IPS DF 19.7 (cell line): ENCODE measurements at regions not wholly inside any gene's neighbourhood (a gene's known extent, or its start where the extent isn't known, plus 50 kb on each side); places are given as distances from the start of the nearest gene placed in this dataset.

Experiments
- DNase-seq: peaks from one replicate; pipeline ENCODE4 v3.0.0-alpha.2; 2013; ENCODE audit warnings: low read depth, low spot score

DNA sequence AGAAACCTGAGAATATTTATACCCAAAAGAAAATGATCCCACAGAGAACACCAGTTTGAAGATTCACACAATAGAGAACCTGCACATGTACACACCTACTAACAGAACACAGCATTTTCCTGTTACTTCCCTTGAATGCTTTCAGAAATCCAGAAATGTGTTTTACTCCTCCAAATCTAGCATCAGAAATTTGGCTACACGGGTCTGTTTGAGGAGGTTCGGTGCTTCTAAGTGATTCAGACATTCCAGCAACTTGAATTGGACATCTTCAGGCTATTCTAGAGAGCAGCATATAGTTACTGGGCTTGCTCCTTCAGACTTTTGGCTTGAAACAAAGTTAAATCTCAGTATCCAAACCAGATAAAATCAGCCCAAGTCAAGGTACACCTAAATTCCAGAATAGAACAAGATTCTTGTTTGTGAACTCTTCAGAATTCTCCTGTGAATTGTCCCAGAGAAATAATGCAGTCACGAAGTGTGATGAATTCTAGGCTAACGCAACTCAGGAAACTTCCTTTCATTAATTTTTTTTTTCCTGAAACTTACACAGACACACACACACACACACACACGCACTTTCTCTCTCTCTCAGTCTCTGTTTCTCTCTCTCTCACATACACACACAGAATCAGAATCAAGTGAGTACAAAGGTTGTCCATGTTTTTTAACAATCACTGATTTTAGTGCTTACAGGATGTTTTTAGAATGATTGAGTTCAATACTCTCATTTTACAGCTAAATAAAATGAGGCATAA is 278.4 kb upstream of the SNX7 start:
- DNase-seq = no peak

DNA sequence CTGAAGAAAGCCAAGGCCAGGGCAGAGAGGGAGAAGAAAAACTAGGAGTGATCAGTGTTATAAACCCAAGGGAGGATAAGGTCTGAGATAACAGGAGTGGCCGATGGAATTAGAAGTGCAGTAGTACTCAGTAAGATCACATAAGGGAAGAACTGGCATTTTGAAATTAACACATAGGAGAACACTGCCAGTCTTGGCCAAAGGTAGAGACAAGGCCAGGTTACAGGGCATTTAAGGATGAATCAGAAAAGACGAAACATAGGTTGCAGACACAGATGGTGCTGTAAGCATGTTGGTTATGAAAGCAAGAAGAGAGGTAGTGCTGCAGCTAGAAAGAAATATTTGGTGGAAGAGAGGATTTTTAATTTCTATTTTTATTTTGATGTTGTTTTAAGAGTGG is 278.9 kb upstream of the SNX7 start:
- DNase-seq = no peak

DNA sequence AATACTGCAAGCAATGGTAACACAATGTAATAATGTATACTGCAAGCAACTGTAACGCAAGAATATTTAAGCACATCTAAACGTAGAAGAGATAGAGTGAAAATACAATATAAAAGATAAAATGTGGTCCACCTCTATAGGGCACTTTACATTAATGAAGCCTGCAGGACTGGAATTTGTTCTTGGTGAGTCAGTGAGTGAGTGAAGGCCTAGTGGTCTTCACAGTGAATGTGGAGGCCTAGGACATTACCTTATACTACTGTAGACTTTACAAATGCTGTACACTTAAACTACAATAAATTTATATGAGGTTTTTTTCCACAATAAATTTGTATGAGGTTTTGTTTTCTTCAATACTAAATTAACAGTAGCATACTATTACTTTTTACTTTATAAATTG is 287.4 kb upstream of the SNX7 start:
- no peak for DNase-seq

DNA sequence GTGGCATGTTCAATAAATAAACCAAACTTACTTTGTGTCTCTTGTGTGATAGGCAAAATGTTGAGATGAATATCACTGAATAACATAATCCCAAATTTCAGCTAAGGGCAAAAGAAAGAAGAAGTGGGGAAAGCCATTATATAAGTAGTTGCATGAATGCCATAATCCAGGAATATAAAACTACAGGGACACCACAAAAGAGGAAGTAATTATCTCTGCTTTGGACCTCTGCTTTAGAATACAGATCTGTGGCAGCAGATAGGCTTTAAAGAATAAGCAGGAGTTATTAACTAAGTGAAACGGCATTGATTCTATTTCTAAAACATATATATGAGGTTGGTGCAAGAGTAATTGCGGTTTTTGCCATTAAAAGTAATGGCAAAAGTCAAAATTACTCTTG is 288.5 kb upstream of the SNX7 start:
- DNase-seq = no peak

DNA sequence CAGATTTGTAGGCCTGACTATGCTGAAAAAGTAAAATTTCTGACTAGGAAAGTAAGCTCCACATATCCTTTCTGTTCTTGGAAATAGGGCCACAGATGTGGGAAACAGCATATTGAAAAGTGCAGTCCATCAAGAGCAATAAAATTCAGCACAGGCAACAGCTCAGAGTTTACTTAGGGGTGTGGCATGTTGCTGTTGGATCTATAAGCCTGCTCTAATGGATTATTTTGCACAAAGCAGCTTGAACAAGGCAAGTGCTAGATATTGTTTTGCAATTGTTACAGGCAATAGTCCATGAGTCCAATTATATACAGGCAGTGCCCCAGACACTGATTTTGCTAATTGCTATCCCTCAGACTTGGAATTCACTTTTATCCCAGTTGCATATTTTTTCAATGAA is 289.8 kb upstream of the SNX7 start:
- no peak for DNase-seq

DNA sequence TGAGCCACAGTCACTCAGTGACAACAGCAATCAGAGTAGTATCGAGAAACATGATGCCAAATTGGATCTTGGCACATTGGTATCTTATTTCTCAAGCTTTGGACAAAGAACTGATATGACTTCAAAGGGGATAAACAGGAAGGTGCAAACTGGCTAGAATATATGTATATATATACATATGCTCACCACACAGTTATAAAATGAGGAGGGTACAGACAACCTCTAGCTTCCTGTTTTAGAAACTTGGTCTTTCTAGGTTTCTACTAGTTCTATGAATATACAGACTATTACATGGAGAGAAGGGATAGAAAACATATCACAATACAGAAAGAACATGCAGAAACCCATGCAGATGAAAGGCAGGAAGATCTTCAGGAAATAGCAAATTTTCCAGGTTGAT is 292.1 kb upstream of the SNX7 start:
- DNase-seq = no peak

DNA sequence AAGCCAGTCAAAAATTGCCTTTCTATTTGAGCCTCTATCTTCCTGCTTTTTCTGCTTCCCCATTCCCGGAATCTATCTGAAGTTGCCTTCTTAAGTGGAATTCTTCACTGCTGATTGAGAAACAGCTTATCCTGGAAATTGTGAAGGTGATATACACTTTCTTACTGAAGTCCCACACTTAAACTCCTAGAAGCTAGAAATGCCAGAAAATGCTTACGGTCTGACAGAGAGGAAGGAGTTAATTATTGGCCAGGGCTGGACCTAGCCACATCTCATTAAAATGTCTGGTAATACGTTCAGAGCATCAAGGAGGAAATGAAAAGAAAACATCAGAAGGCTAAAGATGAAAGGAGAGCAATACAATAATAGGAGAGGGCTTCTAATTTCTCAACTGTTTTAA is 292.5 kb upstream of the SNX7 start:
- DNase-seq = no peak

DNA sequence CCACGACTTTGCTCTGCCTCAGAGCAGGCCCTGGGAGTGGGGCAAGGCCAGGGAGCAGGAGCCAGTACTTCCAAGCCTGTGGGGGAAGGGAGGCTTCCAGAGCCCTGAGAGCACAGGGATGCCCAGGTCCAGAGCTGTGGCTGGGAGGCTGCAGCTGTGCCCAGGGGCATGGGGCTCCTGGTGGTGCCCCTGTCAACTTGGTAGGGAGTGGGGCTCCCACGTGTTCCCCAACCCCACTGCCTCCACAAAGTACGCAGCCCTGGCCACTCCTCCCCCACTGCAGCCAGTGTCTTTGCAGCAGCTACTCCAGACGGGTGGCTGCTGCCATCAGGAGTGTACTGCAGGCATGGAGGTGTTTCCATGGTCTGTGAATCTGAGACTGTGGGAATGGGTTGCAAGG is 294.1 kb upstream of the SNX7 start:
- DNase-seq = no peak

DNA sequence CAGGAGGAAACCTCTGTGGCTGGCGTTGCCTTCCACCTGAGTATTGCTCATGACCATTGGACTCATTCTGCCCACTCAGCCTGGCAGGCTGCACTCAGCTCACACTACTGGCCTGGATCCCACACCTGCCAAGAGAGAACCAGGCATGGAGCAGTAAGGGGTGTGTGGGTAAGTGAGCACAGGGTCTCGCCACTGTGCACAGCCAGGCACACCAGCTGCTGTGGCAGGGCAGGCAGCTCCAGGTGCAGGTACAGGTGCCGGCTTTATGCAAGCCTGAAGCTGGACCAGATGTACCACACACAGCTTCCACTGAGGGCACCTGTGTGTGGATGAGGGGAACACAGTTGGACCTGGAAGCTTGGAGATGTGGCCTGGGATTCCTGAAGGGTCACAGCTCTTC is 295.2 kb upstream of the SNX7 start:
- no peak for DNase-seq

DNA sequence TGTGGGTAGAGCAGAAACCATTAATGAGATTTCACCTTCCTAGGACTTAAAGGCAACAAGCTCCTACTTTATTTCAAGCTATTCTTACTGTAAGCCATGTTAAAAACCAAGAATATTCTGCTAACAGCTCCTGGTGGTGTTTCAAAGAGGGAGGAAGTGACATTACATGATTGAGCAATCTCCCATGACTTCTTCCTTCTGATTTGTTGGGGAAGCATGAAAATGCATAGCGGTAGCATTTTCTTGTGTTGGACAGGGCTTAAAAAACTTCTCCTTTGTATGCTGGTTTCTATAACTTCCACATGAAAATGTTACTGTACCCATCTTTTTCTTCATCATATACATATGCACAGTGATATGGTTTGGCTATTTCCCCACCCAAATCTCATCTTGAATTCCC is 297.0 kb upstream of the SNX7 start:
- no peak for DNase-seq

DNA sequence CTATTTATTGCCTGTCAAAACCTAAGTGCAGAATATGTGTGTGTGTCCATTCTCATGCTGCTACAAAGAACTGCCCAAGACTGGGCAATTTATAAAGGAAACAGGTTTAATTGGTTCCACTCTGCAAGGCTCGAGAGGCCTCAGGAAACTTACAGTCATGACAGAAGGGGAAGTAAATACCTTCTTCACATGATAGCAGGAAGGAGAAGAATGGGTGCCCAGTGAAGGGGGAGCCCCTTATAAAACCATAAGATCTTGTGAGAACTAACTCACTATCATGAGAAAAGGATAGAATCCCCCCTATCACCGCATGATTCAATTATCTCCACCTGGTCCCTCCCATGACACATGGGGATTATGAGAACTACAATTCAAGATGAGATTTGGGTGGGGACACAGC is 300.7 kb upstream of the SNX7 start:
- DNase-seq = no peak

DNA sequence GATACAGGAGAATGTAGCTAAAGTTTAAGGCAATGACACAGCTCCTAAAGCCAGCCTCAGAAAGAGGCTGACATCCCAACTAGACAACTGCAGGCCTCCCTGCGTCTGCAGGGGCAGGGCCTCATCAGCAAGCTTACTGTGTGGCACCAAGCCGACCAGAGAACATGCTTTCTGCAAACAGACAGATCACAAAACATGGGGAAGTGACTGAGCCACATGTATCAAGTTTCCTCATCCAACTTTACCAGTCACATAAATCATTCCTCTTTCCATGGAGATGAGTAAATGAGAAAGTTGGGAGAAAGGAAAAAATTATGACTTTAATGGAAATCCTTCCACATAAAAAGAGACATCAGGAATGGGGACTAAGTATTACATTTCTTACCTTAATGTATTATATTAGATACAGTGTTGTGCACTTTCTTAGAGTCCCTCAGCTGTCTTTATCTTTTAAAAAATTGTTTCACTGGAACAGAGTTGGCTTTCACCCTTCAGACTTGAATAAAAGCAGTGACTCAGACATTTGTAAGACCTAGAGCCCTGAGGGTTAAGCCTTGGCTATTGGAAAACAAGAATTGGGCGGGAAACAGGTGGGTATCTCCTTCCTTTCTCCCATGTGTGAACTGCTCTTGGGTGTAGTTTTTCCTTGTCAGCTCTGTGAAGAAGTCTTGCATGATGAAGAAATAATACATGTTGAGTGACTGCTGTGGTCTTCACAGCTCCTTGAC is 305.7 kb upstream of the SNX7 start:
- DNase-seq = no peak

DNA sequence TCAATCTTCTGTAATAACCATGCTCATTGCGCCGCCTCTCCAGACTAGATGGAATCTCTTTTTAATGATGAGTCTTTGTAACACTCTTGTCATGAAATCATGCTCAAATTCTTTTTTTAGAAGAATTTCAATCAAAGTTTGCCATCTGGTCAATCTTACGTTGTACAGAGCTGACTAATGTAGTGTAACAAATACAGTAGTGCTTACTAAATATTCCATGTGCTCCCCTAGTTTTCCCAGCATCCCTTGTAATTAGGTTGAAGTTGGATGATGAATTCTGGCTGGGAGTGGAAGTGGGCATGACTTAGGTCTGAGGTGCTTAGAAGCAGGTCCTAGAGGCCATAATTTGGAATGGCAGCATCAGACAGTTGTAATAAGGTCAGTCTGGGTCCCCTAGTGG is 309.1 kb upstream of the SNX7 start:
- no peak for DNase-seq

DNA sequence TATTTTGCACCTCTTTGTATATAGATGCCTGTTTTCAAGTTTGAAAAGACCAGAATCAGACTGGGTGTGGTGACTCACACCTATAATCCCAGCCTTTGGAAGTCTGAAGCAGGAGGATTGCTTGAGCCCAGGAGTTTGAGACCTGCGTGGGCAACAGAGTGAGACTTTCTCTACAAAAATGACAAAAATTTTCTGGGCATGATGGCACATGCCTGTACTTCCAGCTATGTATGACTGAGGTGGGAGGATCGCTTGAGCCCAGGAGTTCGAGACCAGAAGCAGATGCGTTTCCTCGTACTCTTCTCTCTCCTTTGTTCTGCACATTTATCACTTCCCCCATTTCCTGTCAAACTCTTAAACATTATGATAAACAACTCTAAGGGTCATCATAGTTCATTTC is 310.0 kb upstream of the SNX7 start:
- DNase-seq = no peak

DNA sequence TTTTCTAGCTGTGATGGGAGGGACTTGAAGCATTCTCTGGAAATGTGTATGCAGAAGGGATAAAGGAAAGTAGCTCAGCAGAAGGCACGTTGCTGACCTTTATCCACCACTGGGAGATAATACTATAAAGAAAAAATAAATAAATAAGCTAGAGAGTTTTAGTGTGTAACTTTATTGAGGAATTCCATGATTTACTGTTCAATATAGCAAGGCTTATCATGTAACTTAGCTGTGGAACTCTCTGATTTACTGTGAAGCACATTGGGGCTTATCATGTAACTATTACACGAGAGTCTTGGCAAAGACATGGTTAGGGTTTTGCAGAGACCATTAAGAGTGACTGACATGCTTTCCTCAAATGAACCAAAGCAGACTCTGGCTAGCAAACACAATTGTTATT is 316.1 kb upstream of the SNX7 start:
- DNase-seq = no peak

DNA sequence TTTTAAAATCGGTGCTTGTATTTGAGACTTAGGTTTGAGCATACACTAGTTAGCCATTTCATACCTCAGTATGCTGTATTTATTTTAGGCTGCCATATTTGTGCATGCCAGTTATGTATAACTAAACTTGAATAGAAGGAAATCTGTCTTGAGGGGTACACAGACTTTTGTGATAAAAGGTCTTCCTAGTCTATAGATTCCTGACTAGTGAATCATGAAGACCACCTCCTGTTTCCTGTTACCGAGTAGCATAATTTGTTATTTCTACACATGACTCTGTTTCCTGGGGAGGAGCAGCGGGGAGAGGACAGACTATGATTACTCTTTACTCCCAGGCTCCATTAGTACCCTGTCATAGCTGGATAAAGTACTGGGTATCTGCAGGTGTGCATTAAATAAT is 316.8 kb upstream of the SNX7 start:
- DNase-seq = no peak

DNA sequence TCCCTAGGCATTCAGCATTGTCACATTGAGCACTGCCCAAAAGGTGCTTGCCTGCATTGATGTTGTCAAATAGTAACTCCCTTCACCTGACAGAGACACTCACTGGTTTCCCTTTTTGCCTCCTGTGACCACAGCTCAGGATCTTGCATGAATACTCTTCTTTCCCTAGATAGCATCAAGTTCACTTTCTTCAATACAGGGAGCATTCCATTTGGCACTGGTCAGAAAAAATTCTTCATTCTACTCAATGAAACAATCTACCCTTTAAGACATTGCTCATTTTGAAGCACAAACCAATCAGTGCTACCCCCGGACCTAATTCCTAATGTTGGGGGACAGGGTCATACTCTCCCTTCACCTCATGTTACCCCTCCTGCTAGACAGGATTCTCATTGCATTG is 319.0 kb upstream of the SNX7 start:
- no peak for DNase-seq

DNA sequence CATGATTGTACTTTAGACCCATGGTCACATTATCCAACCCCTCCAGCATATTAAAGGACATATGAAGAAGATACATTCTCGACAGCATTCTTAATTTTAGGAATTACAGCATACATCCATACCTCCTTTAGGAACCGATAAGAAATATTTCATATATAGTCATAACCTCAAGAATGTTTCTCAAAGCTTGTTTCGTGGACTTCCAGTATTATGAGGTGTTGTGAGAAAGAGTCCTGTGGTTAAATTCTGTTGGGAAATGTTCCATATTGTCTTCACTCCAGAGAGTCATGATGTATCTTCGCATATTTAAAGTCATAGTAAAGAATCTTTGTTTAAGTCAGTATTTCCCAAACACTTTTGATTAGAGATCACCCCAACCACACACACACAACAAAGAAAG is 321.0 kb upstream of the SNX7 start:
- DNase-seq = no peak

DNA sequence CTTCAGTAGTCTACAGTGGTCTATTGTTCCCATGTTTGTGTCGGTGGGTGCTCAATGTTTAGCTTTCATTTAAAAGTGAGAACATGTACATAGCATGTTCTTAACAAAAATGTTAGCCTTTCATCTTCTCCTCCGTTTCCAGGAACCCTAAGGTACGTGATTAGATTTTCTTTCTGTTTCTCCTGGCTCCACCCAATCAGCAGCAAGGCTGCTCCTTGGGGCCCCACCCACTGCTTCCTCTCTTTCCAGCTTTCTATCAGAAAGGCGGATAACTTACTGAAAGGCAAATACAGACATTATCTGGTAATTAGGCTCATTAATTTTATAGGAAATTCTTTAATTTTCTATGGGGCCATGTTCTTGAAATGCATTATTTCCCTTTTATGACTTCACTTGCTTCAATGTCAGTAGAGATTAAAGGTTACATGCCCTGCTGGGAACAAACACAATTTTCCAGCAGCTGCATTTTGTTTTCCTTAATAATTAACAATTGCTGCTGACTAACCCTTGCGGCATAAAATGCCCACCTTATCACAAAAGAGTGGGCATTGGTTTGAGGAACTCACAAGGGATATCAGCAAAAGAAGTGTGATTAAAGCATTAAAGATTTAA is 324.9 kb upstream of the SNX7 start:
- no peak for DNase-seq

DNA sequence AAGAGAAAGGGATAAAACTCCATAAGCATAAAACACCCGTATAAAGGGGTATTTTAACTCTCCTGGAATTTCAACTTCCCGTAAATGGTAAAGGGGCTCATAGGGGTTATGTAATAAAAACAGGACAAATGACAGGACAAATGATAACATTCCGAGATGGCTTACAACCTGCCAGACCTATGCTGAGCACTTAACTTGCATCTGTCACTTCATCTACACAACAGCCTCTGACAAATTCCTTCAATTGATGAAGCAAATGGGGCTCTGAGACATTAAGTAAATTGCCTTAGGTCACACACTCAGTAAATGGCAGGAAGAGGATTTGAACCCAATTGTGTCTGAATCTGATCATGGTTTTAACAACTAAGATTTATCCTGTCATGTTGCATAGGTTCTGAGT is 327.6 kb upstream of the SNX7 start:
- DNase-seq = no peak

DNA sequence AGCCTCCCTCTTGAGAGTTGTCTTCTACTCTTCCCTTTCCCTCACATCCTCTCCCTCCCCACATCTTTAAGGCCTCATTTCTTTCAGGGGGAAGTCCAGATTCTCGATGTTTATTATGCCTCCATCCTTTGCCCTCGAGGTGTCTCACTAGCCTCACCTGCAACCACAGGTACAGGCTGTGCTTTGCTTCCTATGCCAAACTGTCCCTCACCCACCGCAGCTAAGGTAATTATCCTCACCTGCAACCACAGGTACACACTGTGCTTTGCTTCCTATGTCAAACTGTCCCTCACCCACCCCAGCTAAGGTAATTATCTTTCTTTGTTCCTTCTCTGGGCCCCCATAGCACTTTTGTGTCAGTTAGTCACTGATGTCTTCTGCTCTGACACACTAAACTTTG is 328.1 kb upstream of the SNX7 start:
- no peak for DNase-seq

DNA sequence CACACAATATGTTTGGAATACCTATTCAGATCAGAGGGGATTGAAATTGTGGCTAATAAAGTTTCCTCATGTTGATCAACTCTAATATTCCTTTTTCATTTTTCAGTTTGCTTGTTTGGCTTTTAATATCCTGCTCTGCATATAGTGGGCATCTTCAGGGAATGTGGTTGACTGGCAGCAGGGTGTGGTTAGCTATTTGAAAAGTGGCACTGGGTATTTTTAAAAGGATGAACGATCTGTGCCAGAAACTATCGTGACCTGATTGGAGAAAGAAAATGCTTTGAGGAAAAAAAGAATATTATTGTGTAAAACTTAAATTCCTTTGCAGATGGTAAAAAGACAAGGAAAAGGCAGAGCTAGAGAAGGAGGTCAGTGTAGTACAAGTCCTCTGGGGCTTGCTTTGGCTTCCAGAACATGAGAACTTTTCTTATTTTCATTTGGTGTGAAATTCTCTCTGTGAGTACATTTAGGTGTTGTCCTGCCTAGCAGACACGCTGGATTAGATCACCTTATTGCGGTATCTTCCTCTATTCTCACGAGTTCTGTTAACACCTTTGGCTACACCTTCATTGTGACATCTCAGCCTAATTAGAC is 329.7 kb upstream of the SNX7 start:
- DNase-seq = no peak

DNA sequence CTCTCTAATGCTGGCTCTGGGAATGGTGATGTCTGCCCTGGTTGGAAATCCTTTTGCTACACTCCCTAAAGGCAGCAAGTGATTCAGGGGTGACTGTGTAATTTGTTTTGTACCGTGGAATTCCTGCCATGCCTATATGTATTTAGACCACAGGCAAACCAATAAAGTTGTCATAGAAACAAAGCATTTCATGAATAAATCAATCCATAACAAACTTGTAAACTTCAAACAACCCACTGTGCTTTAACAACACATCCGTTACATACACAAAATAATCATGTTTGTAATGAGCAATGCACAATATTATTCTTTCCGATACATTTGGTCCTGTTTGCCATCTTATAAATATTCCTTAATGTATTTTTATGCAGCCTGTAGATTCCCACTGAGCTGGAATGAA is 330.3 kb upstream of the SNX7 start:
- no peak for DNase-seq
